ENCODE measurements at regions not wholly inside any gene's neighbourhood (a gene's known extent, or its start where the extent isn't known, plus 50 kb on each side); places are given as distances from the start of the nearest gene placed in this dataset.
"Not testable (repeated sequence)": the region's sequence is repeated elsewhere in the genome, so short reads cannot be mapped to it uniquely, and the experiment has no call there.

GRCh38 chr6:991192-991591 lies 298.3 kb upstream of the EXOC2 start:
- Histone ChIP-seq H3K4me3 (no peak overlapping the region), H3K27ac (no peak overlapping the region)

GRCh38 chr6:984031-984430 lies 291.1 kb upstream of the EXOC2 start:
- Histone ChIP-seq H3K4me3 (no peak overlapping the region), H3K27ac (no peak overlapping the region)

GRCh38 chr6:978937-979685 lies 286.2 kb upstream of the EXOC2 start:
- Histone ChIP-seq H3K4me3 (no peak overlapping the region), H3K27ac (no peak overlapping the region)

GRCh38 chr6:977226-977625 lies 284.3 kb upstream of the EXOC2 start:
- not testable (repeated sequence) for H3K27ac ChIP-seq, H3K4me3 ChIP-seq

DNA sequence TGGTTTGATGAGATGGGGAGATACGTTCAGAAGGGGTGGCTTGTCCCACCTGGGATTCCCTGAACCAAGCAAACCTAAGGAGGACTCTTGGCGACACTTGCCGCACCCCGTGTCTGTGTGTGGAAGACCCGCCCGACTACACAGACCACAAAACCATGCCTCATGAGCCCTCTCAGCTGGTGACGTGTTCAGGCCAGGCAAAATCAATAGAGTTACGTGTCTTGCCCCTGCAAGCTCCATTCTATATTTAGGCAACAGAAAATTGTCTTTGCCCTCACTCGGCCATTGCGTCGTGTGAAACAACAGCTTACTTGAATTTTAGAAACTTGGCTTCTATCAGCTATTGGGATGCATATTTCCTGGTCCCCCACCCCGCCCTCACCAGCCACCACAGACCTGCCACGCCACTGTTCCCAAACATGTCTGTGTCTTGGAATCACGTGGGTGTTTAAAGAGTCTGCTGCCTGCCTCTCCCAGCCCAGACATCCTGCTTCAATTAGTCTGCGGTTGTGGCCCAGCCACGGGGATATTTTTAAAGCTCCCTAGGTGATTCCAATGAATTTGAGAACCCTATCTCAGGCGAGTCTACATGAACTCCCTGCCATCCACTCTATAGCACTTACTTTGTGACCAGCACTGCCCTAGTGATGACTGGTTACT lies 279.2 kb upstream of the EXOC2 start:
- Histone ChIP-seq H3K4me3 (no peak overlapping the region), H3K27ac (peak overlapping the region in 7 of 21 experiments; percentile 2 to 57 (median 18))

GRCh38 chr6:968791-969190 lies 275.9 kb upstream of the EXOC2 start:
- Histone ChIP-seq H3K27ac (no peak overlapping the region), H3K4me3 (no peak overlapping the region)

DNA sequence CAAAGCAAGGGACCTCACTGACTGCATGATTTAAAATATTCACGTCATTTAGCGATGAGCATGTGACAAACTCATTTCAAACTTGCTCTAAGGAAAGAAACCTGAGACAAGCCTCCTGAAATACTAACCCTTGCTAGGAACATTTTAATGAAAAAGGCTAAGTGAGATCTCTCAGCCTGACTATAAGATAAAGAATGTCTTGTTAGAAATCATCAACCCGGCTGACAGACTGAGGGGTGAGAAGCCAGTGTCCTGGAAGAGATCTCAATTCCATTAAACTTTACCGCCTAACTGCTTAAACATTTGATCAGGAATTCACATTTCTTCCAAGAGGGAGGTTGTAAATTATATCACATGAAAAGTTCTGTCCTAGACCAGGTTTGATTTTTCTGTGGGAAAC lies 274.8 kb upstream of the EXOC2 start:
- Histone ChIP-seq H3K4me3 (no peak overlapping the region), H3K27ac (no peak overlapping the region)

- Histone ChIP-seq H3K27ac (no peak overlapping the region), H3K4me3 (no peak overlapping the region)
These were observed 272.4 kb upstream of the EXOC2 start for GRCh38 chr6:965343-965742.

DNA sequence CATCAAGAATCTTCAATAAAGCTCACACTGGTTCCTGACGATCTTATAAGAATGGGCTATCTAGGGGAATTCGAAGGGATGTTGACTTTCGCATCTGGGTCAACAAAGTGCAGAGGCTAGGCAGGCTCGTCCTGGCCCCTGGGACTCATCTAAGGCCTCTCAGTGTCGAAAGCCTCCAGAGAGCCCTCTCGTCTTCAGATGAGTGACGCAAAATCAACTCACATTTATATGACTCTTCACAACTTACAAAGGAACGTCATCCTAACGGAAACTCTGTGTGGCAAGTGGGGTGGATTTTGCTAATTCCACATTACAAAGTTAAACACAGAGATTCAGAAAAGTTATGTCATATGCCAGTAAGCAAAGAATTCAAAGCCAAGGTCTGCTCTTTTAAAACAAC lies 270.5 kb upstream of the EXOC2 start:
- no peak overlapping the region for H3K4me3 ChIP-seq
- no peak overlapping the region for H3K27ac ChIP-seq

GRCh38 chr6:961407-961960 lies 268.5 kb upstream of the EXOC2 start:
- Histone ChIP-seq H3K27ac (no peak overlapping the region), H3K4me3 (no peak overlapping the region)

DNA sequence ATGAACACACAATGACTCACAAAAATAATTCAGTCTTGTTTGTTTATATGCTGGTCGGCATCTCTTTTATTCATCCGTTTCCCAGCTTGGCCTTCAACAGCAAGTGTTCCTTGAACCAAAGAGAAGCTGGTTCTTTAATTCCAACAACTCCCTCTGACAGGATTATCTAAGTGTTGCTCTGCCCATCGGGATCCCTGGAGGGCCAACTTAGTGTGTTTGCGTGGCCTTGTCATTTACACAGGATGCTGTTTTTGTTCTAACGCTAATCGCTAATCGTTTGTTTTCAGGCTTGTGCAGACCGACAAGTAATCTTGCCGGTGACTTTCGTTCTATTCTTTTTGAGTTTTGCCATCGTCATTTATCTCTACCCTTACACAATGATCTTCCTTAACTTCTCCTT lies 267.4 kb upstream of the EXOC2 start:
- Histone ChIP-seq H3K27ac (no peak overlapping the region), H3K4me3 (no peak overlapping the region)

DNA sequence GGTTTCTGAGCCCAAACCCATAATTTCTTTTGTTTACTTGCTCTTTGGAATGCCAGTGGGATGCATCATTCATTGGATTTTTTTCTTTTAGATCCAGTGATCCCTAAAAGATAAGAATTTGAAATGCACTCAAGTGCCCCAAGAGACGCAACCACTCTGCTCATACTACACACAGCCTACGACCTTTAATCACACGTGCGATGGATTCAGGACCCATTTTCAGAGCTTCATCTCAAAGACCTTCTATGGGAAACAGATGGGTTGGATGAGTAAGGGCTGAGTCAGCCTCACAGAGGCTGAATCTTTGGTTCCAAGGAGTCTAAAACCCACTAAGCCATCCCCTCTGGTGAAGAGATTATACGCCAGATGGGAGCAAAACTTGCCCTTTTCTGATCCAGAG lies 265.5 kb upstream of the EXOC2 start:
- Histone ChIP-seq H3K27ac (peak overlapping the region in 4 of 21 experiments; percentile 4 to 39 (median 28)), H3K4me3 (no peak overlapping the region)

- no peak overlapping the region for H3K27ac ChIP-seq
- no peak overlapping the region for H3K4me3 ChIP-seq
These were observed 258.7 kb upstream of the EXOC2 start for GRCh38 chr6:951399-952181.

DNA sequence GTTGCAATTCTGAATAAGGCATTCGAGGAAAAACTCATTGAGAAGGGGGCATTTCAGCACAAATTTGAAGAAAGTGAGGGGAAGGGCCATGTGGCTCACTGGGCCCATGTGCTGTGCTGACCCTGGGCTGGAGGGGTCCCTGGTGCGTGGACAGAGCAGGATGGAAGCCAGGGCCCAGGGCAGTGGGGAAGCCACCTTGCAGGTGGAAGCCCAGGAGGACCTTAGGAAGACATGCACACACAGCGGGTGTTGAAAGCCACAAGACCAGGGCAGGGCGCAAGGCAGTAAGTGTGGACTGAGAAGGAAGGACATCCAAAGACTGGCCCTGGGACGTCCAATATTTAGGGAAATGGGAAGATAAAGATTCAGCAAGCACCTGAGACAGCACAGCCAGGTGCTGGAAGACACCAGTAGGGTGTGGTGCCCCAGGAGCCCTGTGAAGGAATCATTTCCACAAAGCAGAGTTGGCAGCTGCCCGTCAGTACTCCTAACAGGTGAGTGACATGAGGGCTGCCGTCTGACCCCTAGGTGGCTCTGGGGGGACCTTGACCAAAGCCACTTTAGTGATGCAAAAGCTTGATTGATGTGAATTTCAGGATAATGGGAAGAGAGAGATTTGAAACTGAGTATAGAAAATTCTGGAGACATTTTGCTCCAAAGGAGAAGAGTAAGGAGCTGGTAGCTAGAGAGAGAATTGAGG lies 254.4 kb upstream of the EXOC2 start:
- Histone ChIP-seq H3K27ac (no peak overlapping the region), H3K4me3 (no peak overlapping the region)

- no peak overlapping the region for H3K4me3 ChIP-seq
- no peak overlapping the region for H3K27ac ChIP-seq
These were observed 253.6 kb upstream of the EXOC2 start for GRCh38 chr6:946546-946945.

- Histone ChIP-seq H3K4me3 (no peak overlapping the region), H3K27ac (no peak overlapping the region)
These were observed 246.8 kb upstream of the EXOC2 start for GRCh38 chr6:939526-940252.

DNA sequence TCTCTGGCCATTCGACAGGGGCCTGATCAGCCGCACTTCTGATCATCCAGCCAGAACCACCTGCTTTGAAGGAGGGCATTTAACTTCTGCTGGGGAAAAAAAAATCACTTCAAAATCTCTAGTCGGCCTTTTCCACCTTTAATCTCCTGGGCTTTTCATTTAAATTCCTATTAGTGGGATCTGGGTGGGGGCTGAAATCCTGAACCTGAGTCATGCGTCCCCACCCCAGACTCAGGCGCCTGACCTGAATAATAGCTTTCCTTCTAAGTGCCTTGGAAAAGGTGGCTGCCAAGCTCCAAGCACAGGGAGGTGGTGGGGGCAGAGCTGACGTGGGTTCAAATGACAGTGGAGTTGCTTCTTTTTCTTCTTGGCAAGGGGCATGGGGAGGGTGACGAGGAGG lies 246.0 kb upstream of the EXOC2 start:
- no peak overlapping the region for H3K27ac ChIP-seq
- no peak overlapping the region for H3K4me3 ChIP-seq

GRCh38 chr6:938271-938905 lies 245.4 kb upstream of the EXOC2 start:
- H3K4me3 ChIP-seq = no peak overlapping the region
- no peak overlapping the region for H3K27ac ChIP-seq

GRCh38 chr6:935582-935981 lies 242.6 kb upstream of the EXOC2 start:
- Histone ChIP-seq H3K27ac (no peak overlapping the region), H3K4me3 (no peak overlapping the region)

All from skin epidermis (tissue), 12 donors.